ENCODE measurements at regions not wholly inside any gene's neighbourhood (a gene's known extent, or its start where the extent isn't known, plus 50 kb on each side); places are given as distances from the start of the nearest gene placed in this dataset.
"Not testable (repeated sequence)": the region's sequence is repeated elsewhere in the genome, so short reads cannot be mapped to it uniquely, and the experiment has no call there.

DNA sequence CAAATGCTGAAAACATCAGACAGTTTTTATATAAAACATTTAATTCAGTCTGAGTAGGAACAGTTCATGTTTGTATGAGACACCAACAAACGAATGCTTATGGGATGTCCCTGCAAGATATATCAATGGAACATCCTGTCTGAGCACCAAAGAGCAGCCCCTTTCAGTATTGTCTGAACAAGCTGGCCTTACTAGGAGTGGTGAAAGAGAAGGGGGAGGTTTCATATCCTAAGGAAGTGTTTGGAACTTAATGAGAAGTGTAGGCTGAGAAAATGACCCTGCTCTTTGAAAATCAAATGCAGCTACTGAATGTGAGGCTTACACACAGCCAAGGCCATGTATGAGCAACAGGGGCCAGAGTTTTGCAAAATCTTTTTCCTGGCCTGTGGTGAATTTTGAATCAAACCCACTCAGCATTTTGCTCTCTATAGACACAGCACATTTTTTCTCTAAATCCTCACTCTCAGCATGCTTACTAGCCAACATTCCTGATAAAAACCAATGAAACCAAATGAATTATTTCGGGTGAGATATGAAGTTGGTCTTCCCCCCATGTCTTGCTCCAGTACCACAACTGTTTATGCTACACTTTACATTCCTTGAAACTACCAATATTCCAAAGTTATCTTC lies 119.4 kb downstream of the LUZP4 start:
- no peak for DNase-seq

DNA sequence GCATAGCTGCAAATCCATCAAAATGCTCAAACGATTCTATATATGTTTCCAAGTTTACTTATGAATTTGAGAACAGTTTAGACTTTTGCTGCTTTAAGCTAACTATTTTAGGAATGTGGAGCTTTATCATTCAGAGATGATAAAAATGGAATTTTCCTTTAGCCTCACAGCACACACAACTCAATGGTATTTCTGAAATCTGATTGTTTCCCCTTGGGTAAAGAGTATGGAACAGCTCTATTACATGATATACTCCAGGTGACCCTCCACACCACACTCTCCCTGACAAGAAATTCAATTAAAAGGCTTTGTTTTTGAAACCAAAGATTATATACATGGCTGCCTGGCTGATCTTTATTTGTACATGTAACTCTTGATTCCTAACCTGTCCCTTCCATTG lies 120.0 kb downstream of the LUZP4 start:
- DNase-seq = no peak

GRCh38 chrX:115410731-115411428 lies 121.4 kb downstream of the LUZP4 start:
- no peak for DNase-seq

DNA sequence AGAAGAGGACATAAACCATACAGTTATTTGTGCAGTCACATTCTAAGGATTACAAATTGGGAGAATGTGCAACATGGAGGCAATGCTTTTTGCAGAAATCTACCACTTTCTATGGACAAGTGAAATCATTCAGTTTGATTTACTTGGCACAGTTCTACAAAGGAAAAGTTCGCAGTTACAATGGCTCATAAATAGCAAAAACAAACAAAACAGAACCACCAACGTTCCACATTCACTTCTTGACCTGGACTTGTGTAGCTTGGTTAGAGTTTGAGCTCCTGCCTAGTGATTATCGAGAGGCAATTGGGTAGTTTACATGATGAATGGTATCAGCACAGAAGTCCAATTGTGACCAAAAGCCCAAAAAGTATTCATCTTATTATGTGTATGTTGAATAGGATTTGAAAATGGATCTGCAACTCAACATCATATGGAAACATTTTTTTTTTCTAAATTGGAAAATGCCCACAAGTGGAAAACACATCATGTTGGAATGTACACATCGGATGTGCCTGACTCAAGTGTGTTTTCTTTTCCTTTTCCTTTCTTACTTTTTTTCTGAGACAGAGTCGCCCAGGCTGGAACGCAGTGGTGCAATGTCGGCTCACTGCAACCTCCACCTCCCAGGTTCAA lies 123.8 kb downstream of the LUZP4 start:
- no peak for DNase-seq

DNA sequence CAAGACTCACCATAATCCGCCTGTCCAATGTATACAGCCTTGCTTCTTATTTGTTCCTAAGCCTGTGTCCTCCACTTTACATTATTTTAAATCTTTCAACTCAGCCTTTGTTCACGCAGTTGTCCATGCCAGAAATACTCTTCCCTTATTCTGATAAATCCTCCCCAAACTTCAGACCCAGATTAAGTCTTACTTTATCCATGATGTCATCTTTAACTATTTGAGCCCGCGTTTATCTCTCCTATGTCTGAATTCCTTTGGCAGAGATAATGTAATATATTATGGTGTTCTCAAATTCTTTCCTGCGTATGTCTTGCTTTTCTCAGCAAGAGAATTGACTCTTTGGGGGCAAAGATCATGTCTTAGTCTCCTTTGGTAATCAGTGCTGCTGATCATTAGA lies 129.6 kb downstream of the LUZP4 start:
- DNase-seq = no peak

GRCh38 chrX:115423086-115423485 lies 133.6 kb downstream of the LUZP4 start:
- no peak for DNase-seq

- no peak for DNase-seq
Measured at GRCh38 chrX:115425359-115425758, 135.6 kb upstream of the PLS3 start.

DNA sequence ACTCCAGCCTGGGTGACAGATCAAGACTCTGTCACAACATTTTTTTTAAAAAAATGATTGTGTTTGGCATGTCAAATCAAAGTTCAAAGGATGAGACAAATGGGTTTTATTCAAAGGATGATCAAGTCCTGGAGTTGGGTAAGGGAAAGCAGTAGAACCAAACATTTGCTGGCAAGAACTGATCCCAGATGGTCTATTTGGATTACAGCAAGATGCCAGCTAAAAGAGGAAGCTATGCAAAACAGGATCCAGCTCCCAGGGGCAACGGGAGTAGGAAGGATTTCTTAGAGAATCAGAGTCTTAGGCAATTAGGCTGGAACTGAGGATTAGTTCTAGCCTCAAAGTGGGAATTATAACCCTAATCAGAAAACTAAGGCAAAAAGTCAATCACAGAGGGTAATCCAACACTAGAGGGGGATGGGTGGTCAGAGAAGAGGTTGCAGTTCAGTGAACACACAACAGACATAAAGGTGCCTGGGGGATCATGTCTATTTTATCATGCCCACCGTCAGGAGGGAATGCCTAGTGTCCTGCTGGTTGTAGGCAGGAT lies 133.0 kb upstream of the PLS3 start:
- DNase-seq = no peak

- DNase-seq = not testable (repeated sequence)
Measured at GRCh38 chrX:115434834-115435233, 126.1 kb upstream of the PLS3 start.

- no peak for DNase-seq
Measured at GRCh38 chrX:115437841-115438595, 123.0 kb upstream of the PLS3 start.

DNA sequence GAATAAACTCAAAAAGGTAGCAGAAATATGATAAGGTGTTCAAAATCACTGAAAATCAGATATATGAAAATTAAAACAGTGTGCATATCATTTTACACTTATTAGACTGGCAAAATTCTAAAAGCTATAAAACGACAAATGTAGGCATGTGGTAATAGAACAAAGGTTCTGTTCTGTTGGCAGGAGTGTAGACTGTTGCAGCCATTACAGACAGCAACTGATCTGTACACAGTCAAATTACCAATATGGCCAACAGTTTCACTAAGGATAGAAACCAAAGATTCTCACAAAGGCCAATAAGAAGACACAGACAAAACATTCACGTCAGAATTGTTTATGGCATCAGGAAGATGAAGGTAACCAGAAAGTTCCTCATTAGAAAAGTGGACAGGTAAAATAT lies 112.8 kb upstream of the PLS3 start:
- no peak for DNase-seq

GRCh38 chrX:115449742-115450141 lies 111.2 kb upstream of the PLS3 start:
- DNase-seq = no peak

DNA sequence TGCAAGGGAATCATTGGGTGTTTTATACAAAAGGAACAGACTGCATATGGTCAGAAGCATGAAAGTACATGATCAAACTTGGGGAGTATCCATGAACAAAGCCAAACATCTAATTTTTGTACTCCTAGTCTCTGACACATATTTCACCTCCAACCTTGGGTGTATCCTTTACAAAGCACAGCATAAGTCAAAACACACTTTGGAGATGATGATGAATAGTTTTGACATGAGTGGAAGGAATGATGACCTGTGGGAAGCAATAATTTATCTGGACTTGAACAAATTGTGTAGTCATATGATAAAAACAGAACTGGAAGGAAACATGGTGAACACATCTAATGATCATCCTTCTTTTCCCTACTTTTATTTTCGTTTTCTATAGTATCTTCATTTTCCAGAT lies 108.7 kb upstream of the PLS3 start:
- no peak for DNase-seq

DNA sequence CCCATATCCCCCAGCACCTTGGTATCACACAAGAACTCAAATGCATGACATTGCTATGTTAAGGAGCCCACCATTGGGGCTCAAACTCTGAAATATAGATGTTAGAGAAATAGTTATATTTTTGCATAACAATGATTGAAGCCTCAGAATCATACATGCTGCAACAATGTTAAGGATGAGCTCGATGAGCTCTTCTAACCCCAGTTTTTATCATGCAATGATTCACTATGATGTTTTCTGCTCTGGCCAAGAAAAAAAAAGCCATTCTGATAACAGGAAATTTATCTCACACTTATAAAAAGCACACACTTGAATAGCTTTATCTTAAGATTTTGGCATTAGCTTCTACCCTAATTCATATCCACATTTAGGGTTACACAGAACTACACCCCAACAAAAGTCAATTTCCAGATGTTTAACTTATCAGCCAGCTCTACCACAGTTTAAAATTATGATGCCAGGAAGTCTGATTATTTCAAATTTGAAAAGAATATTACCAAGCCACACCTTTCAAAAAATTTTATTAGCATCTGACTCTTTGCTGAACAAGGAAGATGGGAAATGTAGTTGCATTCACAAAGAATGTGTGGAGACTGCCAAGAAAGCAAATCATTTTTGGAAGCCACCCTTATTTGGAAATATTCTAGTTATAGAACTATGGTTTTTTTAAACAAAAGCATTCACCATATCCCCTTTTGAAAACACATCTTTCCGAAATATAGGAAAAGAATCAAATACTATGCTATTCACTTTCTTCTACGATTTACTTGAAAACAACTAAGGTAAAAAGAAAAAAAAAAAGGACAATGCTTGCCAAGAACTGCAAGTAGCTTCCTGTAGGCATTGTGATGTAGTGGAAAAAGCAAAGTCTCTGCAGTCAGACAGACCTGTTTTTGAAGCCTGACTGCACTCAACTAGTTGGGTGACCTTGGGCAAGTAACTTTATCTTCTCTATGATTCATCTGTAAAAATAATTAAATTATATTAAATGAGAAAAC lies 100.8 kb upstream of the PLS3 start:
- no peak for DNase-seq

DNA sequence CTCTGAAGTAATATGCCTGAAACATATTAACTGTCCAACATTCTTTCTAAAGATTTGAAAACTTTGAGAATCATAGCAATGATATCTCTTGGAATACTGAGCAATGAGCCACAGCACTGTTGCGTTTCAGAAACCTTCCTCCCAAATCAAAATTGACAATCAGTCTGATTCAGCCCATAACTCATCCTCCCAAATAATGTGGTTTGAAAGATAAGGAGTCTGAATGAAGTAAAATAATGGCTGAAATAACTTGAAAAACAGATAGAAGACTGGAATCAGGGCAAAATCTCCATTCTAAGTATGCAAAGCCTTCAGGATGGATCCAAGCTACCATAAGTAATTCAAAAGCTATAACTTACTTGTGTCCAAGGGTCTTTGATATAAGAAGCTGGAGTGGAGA lies 98.6 kb upstream of the PLS3 start:
- DNase-seq = no peak

DNA sequence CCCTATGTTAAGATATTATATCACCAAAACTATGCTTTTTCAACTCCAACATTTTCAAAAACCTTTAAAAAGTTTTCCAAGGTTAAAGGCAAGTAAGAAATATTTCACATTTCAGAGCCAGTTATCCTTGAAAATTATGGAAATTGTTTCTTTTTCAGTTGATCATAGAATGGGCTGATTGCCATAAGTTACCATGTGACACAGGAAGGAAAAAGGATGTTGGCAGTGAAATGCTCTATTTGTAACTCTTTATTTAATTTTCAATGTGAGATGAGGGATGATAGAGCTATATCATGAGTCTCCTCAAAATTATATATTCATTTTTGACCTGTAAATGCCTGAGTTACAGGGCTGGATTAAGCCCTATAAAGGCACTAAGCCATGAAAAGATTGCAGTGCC lies 93.0 kb upstream of the PLS3 start:
- no peak for DNase-seq

DNA sequence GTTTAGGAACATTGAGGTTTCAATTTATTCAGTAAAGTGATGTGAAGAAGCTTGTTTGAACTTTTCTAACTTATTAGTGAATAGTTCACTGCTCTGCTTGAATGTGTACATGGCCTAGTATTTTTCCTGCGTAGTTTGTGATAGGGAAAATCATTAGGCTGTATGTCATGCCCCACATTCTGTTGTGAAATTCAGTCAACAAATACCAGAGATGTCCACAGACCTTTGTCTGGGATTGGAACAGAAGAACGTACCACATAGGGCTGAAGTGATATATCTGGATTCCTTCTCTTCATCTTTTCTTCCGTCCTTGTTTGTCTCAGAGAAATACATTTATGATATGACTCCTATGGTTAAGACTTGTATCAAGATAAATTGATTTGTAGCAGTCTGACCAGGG lies 88.8 kb upstream of the PLS3 start:
- DNase-seq = no peak

DNA sequence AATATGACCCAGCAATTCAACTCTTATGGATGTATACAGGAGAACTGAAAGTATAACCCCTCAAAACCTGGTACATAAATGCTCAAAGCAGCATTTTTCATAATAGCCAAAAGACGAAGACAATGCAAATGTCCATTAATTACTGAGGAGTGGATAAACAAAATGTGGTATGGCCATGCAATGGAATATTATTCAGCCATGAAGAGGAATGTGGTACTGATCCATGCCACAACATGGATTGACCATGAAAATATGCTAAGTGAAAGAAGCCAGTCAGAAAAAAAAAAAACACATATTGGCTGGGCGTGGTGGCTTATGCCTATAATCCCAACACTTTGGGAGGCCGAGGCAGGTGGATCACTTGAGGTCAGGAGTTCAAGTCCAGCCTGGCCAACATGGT lies 74.5 kb upstream of the PLS3 start:
- DNase-seq = no peak

DNA sequence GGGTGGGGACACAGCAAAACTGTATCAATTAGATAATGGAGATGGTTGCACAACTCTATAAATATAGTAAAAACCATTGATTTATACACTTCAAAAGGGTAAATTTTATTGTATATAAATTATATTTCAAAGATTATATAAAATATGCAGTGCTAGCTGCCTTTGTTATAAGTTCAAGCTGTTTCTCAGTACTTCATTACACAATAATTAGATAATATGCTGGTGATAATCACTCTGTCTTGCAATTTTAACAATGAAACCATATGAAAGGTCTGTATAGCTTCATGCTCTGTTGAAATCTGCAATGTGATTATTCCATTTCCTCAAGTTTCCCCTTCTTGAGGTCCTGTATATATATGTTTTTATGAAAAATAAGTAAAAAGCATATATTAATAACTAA lies 73.4 kb upstream of the PLS3 start:
- DNase-seq = no peak

DNA sequence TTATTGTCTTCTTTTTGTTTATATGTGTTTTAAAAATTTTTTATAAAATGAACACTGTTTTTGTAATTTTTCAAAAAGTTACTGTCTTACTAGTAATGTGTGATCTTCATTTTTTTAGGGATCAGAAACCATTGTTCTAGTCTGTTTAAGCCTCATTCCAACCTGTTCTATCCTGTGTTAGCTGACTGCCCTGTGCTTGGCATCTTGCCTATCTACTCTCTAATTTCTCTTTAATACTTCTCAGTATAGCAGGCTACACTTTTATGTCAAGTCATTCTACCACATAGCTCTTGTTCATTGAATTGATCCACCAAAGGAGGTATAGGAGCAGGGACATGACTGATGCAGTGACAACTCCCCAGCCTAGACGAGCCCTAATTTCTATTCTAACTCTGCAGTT lies 70.2 kb upstream of the PLS3 start:
- no peak for DNase-seq

GRCh38 chrX:115491766-115492165 lies 69.2 kb upstream of the PLS3 start:
- no peak for DNase-seq

GRCh38 chrX:115493015-115493414 lies 68.0 kb upstream of the PLS3 start:
- DNase-seq = no peak

Data from CD4-positive, alpha-beta T cell treated with Interleukin-4 for 4 hours (primary cell).